ENCODE measurements at regions not wholly inside any gene's neighbourhood (a gene's known extent, or its start where the extent isn't known, plus 50 kb on each side); places are given as distances from the start of the nearest gene placed in this dataset.

GRCh38 chr2:207296265-207296948 lies 130.7 kb upstream of the KLF7 start:
- no peak for TF ChIP-seq POLR2A (IDR thresholded peaks at IDR 0.05)
- TF ChIP-seq CTCF (IDR thresholded peaks at IDR 0.05): no peak

Data from breast epithelium (tissue), 3 donors.